Brain pericyte (primary cell): ENCODE measurements at regions not wholly inside any gene's neighbourhood (a gene's known extent, or its start where the extent isn't known, plus 50 kb on each side); places are given as distances from the start of the nearest gene placed in this dataset.
A peak's percentile ranks its signal among the peaks of the same experiment; 100 is the strongest.
"Not testable (repeated sequence)": the region's sequence is repeated elsewhere in the genome, so short reads cannot be mapped to it uniquely, and the experiment has no call there.

Experiments used
- DNase-seq: peaks from one replicate; pipeline ENCODE4 v3.0.0-alpha.2; 2012; ENCODE audit warnings: low read depth, low spot score

DNA sequence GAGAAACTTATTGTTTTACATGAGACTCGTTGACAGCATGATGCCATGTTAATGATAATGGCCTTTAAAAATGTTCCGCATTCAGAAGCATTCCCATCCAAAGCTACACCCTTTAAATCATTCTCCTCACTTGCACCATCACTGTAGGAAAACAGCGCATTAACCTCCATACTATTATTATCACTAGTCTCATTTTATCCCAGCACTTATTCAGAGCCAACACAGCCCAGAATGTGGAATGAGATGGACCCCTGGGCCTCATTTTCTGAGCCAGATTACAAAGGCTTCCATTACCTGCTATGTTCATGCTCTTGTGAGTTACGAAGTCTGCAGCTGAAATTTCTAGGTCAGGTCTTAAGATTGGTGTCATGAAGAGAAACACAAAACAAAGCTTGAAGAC is 159.4 kb downstream of the HS3ST3A1 start:
- DNase-seq: no peak

- DNase-seq: no peak
These were observed 159.9 kb downstream of the HS3ST3A1 start for GRCh38 chr17:13441873-13442272.

DNA sequence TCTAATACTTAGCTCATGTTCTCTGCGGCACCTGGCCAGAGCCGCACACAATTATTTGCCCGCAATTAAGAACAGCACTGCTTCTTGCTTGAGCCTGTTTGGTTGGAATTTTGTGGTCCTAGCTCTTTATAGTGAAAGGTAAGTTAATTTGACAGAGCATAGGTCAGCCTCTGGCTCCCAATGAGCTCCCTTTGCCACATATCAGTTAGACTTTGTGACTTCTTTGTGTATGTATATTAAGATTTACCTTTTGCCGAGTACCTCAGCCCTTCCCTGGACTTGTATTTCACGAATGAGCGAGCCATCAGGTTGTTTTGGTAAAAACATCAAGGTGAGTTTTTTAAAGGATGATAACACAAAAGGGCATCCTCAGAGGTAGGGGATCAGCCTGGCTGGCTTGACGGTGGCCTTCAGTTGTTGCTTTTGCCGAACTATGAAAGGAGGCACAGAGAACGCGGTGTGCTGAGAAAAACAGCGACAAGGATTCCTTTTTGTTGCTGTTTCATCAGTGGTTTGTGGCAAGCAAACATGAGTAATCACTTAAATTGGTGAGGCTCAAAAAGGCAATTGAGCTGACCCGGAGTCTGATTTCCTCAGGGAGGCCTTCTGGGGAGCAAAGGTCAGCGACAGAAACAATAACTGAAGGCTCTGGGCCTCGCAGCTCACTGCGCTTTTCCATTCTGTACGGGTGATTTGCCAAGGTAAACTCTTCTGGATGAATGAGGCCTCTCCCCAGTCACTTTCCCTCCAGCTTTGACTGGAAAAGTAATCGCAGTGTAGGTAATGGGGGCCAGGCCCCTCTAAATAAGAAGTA is 163.6 kb downstream of the HS3ST3A1 start:
- DNase-seq: peak; percentile 50

GRCh38 chr17:13435230-13435629 is 166.5 kb downstream of the HS3ST3A1 start:
- DNase-seq: no peak

GRCh38 chr17:13429201-13429600 is 172.5 kb downstream of the HS3ST3A1 start:
- DNase-seq: no peak

GRCh38 chr17:13428611-13429042 is 173.1 kb downstream of the HS3ST3A1 start:
- no peak for DNase-seq

- no peak for DNase-seq
These were observed 174.7 kb downstream of the HS3ST3A1 start for GRCh38 chr17:13426991-13427390.

DNA sequence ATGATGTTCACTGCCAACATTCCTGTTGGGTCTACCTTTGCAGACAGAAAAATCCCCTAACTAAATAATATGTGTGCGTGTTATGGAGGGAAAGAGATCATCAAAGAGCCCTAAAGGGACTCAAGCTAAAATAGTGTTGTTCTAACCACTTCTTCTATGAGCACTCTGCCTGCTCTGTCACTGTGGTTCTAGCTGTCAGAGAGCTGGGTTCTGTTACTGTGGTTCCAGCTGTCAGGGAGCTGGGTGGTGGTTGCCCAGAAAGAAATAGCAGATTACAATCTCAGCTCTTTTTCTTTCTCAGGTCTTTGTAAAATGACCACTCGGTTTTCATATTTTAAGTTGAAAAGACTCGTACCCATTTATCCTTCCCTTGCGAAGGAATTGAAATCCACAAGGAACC is 176.3 kb downstream of the HS3ST3A1 start:
- DNase-seq: no peak

DNA sequence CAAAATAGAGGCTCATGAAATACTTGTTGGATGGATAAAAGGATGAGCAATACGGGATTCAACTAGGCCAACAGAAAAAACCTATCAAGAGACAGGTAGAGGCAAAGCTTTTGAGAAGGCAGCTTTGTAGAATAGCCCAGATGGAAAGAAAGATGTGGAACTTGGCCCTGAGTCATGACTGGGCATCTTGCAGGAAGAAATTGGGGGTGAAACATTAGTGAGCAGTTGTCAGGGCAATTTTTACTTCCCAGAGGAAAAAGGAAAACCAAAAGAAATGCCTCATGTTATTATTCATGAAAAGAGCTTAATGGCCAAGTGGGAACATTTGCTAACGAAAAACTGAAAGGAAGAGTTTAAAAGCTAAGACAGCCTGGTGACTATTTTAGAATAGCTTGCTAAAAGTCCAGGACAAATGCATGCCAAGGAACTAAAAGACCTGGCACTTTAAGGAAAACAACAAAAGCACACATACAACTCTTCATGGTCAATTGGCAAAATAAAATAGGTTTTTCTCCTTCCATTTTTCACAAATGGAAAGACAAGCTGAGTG is 180.1 kb downstream of the HS3ST3A1 start:
- no peak for DNase-seq

GRCh38 chr17:13420878-13421277 is 180.9 kb downstream of the HS3ST3A1 start:
- DNase-seq: no peak

- DNase-seq: no peak
These were observed 181.3 kb downstream of the HS3ST3A1 start for GRCh38 chr17:13420418-13420826.

DNA sequence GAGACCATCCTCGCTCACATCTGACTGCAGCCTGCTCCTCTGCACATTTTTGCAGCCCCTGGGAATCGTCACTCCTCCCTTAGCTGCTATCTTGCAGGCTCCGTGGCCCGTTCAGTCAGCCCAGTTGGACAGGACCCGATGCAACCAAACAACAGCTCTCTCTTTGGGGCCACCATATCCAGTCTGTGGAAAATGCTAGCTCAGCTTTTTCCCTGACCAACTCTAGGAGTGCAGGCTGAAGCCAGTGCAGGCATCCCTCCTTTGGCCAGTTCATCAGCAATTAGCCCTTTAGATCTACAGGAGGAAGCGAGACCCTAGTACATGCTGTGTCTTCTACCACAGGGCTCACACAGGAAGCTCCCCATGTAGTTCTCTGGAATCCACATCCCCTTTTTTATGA is 182.1 kb downstream of the HS3ST3A1 start:
- DNase-seq: no peak

- DNase-seq: no peak
These were observed 182.8 kb downstream of the HS3ST3A1 start for GRCh38 chr17:13418891-13419290.

DNA sequence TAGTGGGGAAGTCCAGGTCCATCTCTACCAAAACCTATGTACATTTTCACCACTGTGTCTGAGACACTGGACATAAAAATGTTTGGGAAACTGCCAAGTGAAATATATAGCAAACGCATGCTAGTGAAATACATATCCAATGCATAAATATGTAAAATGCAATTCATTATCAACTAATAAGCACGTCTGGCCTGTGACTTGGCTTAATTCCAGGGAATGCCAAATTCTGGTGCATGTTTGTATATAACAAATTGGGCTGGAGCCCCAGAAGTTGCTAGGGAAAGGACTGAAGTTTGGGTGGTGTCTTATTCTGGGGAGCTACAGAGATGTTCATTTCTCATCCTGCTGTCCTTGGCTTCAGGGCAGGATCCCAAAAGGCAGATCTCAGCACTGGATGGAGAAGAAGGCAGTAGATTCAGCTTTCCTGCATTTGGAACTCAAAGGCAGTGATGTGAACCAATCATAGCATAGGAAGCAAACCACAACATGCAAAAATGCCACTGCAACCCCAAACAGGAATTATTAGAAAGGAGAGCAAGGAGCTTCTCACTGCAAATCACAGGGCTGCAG is 184.3 kb downstream of the HS3ST3A1 start:
- no peak for DNase-seq

DNA sequence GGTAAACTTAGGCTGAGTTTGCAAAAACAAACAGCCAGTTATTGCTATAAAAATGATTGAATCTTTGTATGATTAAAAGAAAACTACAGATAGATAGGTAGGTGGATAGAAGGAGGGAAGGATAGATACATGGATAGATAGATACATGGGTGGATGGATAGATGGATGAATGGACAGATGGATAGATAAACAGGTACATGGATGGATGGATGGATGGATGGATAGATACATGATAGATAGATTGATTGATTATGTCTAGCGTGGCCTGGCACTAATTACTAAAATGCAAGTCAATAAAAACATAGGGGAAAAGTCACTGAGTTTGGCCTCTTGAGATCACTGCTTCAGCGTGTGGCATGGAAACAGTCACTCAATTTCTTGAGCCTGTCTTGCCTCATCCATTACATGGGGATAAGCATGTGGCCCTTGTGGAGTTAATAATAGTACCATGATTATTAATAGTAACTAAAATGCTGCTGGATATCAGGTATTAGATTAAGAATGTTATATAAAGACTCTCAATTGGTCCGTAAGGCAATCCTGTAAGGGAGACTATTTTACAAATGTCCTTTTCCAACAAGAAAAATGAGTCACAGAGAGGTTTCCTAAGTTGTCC is 184.9 kb downstream of the HS3ST3A1 start:
- DNase-seq: no peak

GRCh38 chr17:13415871-13416416 is 185.8 kb downstream of the HS3ST3A1 start:
- DNase-seq: no peak

- not testable (repeated sequence) for DNase-seq
These were observed 186.5 kb downstream of the HS3ST3A1 start for GRCh38 chr17:13415200-13415599.

- DNase-seq: no peak
These were observed 188.7 kb downstream of the HS3ST3A1 start for GRCh38 chr17:13413001-13413400.

- no peak for DNase-seq
These were observed 190.9 kb downstream of the HS3ST3A1 start for GRCh38 chr17:13410874-13411273.

DNA sequence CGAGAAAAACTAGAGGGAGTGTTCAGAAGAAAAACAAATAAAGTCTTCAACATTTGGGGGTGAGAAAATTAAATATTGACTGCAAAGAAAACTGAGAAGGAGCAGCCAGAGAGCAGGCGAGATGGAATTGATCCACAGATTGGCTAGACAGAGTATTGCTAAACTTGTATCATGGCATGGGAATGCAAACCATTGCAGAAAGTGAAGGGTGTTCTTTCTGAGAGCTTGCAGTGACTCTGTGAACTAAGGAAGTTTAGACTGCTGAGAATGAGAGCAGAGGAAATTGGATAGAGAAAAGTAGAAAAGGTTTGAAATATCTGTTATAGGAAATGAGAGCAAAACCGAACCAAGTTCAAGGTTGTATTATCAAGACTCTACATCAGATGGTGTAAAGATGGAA is 191.5 kb downstream of the HS3ST3A1 start:
- no peak for DNase-seq

DNA sequence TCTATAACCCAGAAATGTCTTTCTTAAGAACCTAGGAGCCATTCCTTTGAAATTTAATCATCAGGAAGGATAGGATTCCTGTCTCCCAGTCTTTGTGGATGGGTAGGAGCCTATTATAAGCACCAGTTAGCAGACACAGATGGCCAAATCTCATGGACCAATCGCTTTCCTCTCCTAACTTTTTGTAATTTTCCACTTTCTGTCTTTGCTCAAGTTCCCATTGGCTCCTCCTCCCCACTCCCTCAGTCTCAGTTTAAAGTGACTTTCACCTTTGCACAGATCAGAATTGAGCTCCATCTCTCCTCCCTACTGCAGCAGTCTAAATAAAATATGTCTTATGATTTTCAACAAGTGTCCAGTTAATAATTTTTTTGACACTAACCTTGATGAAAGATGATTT is 192.3 kb downstream of the HS3ST3A1 start:
- DNase-seq: no peak

DNA sequence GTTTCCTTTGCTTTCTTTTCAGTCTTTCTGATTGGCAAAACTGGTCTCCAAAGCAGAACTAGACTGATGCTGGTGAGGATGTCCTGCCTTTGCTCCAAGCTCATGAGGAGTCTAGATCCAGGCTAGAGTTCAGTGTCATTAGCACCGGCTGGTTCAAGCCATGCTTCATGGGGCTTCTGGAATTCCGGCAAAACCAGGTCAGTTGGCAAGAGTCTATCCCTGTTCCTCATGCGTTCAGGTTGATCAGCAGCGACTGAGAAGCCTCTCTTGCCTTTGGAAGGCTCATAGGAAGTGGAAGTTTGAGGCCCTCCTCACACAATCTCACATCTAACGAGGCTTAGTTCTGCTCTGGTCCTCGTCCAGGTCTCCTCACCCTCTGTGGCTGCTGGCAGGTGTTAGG is 194.3 kb downstream of the HS3ST3A1 start:
- no peak for DNase-seq
